Esophagus squamous epithelium (tissue), 4 donors: ENCODE measurements at regions not wholly inside any gene's neighbourhood (a gene's known extent, or its start where the extent isn't known, plus 50 kb on each side); places are given as distances from the start of the nearest gene placed in this dataset.

Source experiments
- POLR2A ChIP-seq, 4 donors: fragments of 450-650 bp; IDR thresholded peaks; one replicate each; pipeline ENCODE4 v1.6.1; 2017; ENCODE audit warnings: antibody characterized with exemption in 4 of 4, mild to moderate bottlenecking in 4 of 4, moderate library complexity in 3 of 4
- TF ChIP-seq, protein P1 (sequence below), 6 experiments: fragments of 450-650 bp in 4 of 6; fragments of 200-600 bp in 2 of 6; sonication (generic) in 2 of 6; IDR thresholded peaks; one replicate each; pipeline ENCODE4 v1.5.1; 2016 to 2019; ENCODE audit warnings: antibody characterized with exemption in 6 of 6, mild to moderate bottlenecking in 4 of 6, moderate library complexity in 4 of 6

- no peak for TF ChIP-seq POLR2A (IDR thresholded peaks at IDR 0.05)
- TF ChIP-seq, protein P1, sequence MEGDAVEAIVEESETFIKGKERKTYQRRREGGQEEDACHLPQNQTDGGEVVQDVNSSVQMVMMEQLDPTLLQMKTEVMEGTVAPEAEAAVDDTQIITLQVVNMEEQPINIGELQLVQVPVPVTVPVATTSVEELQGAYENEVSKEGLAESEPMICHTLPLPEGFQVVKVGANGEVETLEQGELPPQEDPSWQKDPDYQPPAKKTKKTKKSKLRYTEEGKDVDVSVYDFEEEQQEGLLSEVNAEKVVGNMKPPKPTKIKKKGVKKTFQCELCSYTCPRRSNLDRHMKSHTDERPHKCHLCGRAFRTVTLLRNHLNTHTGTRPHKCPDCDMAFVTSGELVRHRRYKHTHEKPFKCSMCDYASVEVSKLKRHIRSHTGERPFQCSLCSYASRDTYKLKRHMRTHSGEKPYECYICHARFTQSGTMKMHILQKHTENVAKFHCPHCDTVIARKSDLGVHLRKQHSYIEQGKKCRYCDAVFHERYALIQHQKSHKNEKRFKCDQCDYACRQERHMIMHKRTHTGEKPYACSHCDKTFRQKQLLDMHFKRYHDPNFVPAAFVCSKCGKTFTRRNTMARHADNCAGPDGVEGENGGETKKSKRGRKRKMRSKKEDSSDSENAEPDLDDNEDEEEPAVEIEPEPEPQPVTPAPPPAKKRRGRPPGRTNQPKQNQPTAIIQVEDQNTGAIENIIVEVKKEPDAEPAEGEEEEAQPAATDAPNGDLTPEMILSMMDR (IDR thresholded peaks at IDR 0.05): no peak
These were observed 953.4 kb downstream of the ANKRD7 start for GRCh38 chr7:119177863-119178262.
